Superior temporal gyrus (tissue), 1 donor: ENCODE measurements at regions not wholly inside any gene's neighbourhood (a gene's known extent, or its start where the extent isn't known, plus 50 kb on each side); places are given as distances from the start of the nearest gene placed in this dataset.
A peak's percentile ranks its signal among the peaks of the same experiment; 100 is the strongest.

Source experiments
- DNase-seq: peaks from one replicate; pipeline ENCODE4 v3.0.0-alpha.2; 2016; ENCODE audit errors: extremely low spot score

- DNase-seq = no peak
These were observed 73.3 kb upstream of the HHIP start for GRCh38 chr4:144572660-144573059.

DNA sequence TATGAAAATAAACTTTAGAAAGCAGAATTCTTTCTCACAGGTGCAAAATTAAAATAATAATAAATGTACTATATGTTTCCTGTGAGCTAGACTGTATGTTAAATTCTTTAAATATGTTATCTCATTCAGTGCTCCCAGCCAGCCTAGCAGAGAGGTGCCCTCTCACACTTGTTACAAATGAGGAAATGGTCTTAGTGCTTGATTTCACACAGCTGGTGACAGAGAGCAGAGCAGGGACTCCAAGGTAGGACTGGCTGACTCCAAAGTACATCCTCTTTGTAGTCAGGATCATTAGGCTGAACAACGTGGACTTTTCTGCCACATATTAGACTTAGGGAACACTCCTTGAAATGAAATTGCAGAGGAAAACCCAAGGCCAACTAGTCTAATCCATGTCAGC, 72.0 kb upstream of the HHIP start:
- no peak for DNase-seq

- no peak for DNase-seq
These were observed 71.4 kb upstream of the HHIP start for GRCh38 chr4:144574509-144574908.

GRCh38 chr4:144575181-144575580, 70.8 kb upstream of the HHIP start:
- peak; percentile 79 for DNase-seq

- DNase-seq = no peak
These were observed 67.3 kb upstream of the HHIP start for GRCh38 chr4:144578681-144579080.

- no peak for DNase-seq
These were observed 66.4 kb upstream of the HHIP start for GRCh38 chr4:144579411-144580030.

DNA sequence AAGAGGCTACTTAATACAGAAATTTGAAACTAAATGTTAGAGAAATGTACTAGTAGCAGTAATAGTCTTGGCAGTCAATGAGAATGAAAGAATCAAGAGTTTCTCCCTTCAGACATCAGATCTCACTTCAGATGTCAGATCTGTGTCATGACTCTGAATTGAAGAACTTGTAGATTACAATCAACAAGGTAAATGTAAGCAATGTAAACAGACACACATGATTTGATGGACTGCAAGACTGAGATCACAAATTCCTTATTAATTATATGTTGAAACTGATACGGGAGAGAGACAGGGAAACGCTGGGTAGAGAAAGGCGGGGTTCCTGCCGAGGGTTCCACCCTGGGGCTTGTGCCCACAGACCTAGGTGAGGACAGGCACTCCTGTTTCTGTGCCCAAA, 65.5 kb upstream of the HHIP start:
- DNase-seq = no peak

DNA sequence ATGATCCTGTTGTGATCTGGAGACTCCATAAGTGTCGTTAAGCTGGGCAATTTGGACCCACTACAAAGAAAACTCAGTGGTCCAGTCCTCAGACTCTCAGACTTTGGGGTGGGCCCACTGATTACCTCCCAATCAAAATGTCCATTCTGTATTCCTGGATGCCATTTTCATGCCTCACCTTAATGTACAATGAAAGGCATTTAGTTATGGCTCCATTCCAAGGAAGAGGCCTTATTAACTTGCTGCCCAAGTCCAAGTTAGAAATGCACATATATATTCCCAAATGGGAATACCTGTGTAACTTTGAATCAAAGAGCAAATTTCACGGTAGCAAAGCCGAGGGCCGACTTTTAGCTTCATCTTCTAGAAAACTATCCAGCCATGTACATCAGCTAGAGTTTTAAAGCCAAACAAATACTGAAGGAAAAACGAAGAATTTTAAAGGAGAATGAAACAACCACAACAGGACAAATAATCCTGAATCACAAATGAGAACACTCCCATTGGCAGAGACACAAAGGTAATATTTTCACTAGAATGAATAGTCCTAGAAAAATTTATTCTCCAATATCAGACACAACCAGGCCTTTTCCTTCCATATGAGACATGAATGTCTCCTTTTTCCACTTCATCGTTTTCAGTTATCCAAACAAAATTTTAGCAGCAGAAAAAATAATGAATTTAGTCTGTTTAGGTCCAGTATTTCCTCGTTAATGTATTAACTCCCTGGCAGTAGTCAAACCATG, 63.7 kb upstream of the HHIP start:
- no peak for DNase-seq

GRCh38 chr4:144582975-144583374, 63.0 kb upstream of the HHIP start:
- no peak for DNase-seq

DNA sequence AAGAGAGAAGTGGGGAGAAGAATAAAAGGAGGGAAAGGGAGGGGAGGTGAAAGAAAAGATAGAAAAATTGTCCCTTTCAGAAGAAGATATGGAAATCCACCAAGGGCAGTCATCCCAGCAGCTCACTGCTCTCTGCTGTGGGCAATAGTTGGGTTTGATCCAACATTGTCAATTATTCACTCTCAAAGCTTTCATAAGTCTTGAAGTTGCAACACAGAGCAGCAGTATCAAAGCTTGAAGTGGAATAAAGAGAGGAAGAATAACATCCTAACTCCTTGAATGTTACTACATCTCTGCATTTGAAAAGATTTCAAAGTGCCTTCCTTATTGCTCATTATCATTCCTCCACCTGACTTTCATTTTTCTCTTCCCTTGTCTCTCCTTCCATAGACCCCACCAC, 62.3 kb upstream of the HHIP start:
- peak; percentile 52 for DNase-seq

DNA sequence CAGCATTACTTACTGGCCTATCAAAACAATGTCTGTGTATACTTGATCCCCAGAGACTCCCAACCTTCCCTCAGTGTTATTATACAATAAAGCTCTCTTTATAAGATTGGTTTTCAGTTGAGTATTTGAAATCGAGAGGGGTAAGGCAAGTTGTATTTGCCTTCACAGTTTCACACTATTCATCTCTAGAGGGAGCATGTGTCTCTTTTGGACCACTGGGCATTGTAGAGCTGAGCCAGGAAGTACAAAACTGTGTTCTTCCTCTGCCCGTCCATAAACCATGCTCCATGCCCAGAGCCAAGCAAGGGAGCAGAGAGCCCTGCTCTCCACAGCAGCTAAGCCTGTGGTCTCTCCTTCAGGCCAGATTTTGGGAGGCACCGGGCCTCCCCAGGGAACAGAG, 61.5 kb upstream of the HHIP start:
- DNase-seq = peak; percentile 25

DNA sequence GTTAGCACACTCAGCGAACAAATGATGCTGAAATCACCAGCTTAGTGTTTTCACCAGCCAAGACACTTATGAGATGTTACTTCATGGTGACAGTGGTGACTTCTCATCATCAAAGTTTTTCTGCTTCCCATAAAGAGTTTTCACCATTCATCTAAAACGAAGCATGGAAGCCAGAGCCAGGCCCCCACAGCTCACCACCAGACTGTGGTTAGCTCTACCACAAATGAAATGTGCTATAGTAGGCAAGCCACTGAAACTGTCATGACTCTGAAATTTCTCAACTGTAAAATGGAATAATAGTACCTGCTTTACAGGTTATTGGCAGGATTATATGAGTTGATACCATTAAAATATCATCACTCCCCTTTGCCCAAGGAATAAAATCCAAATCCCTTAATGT, 56.4 kb upstream of the HHIP start:
- DNase-seq = no peak

DNA sequence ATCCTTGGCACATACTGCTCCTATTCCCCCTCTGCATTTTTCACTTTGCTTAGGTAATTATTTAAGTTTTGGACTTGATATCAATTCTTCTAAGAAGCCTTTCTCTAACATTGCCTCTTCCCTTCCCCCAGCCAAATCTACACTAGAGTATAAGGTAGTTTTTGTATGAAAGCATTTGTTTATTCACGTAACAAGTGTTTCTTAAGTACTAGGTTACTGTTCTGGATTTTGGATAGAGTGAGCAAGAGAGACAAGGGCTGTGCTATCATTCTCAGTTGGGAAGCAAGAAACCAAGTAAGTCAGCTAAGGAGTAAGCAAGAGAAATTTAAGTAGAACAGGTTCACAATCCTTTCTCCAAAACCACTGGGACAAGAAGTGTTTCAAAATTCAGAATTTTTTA, 55.9 kb upstream of the HHIP start:
- DNase-seq = no peak

DNA sequence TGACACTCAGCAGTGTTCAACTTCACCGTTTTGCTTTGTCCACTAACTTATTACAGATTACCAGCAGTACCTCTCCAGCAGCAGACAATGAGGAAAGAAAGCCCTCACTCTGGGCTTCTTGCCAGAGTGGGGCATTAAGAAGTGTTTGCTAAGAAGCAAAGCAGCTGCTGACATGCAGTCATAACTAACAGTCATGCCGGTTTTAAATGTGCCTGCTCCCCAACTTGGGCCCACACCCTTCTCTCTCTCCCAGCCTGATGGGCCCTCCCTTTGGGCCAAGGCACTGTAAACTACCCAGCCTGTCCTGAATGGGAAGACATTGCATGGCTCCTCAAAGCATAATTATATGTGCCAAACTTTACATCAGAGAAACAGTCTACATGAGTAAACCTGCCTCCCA, 54.6 kb upstream of the HHIP start:
- DNase-seq = no peak

GRCh38 chr4:144592264-144592663, 53.7 kb upstream of the HHIP start:
- DNase-seq = no peak

DNA sequence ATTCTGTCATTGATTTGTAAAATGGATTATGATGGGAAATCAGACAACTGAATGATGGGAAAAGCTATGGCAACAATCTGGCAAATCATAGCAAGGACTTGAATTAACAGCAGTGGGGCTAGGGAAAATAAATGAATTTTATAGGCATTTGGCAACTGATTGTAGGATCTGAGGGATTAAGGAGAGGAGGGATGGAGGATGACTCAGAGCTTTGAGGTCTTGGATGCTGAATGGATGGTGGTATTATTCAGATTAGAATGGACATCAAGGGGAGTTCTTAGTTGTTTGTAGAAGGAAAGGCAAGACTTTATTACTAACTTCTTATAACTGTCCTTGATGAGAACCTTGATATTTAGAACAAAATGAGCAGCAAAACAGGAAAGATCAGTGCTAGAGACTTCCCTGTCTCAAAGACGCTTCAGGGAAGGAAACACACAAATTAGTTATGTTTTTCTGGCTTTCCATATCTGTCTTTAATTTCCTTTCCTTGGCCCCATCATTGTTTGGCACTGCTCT, 51.4 kb upstream of the HHIP start:
- no peak for DNase-seq

DNA sequence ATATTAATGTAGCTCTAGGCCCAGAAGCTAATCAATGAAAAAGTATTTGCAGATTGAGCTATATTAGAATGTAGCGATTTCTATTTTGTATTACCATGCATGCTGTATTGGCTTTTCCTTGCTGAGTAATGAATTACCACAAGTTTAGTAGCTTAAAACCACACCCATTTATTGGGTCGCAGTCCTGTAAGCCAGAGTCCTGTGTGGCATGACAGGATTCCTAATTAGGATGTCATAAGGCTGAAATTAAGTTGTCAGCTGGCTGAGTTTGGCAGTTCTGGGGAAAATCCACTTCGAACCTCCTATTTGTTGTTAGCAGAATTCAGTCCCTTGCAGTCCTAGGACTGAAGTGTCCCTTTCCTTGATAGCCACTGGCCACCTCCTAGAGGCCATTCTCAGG, 50.3 kb upstream of the HHIP start:
- no peak for DNase-seq
